Thyroid gland (tissue), 4 donors: ENCODE measurements at regions not wholly inside any gene's neighbourhood (a gene's known extent, or its start where the extent isn't known, plus 50 kb on each side); places are given as distances from the start of the nearest gene placed in this dataset.

ENCODE experiments used
- CTCF ChIP-seq, 6 experiments: fragments of 200-600 bp in 3 of 6; fragments of 450-650 bp in 3 of 6; sonication (generic) in 3 of 6; IDR thresholded peaks; one replicate each; pipeline ENCODE4 v1.5.1; 2016 to 2019; ENCODE audit warnings: antibody characterized with exemption in 6 of 6, mild to moderate bottlenecking in 2 of 6, inconsistent platforms in 1 of 6, moderate library complexity in 1 of 6
- POLR2A ChIP-seq, 2 donors: fragments of 450-650 bp; IDR thresholded peaks; one replicate each; pipeline ENCODE4 v1.6.1; 2017; ENCODE audit warnings: antibody characterized with exemption in 2 of 2, mild to moderate bottlenecking in 2 of 2, moderate library complexity in 1 of 2

- TF ChIP-seq CTCF (IDR thresholded peaks at IDR 0.05) (no peak), POLR2A (IDR thresholded peaks at IDR 0.05) (no peak)
These were observed 345.9 kb downstream of the C16orf95 start for GRCh38 chr16:86971251-86971650.
